ENCODE measurements at regions not wholly inside any gene's neighbourhood (a gene's known extent, or its start where the extent isn't known, plus 50 kb on each side); places are given as distances from the start of the nearest gene placed in this dataset.

DNA sequence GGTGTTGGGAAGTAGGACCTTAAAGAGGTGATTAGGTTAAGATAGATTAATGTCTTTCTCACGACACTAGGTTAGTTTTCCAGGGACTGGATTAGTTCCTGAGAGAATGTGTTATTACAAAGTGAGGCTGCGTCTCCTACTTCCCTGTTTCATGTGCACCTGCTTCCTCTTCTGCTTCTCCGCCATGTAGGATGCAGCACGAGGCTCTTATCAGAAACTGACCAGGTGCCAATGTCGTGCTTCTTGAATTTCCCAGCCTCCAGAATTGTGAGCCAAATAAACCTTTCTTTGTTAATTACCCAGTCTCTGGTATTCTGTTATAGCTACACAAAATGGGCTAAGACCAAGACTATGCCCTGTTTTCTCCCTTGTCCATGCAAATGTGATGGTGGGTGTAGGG, 152.2 kb upstream of the LMO4 start:
- Histone ChIP-seq H3F3A (ENCODE audit: insufficient read depth, low read length) (no peaks in the 10 kb centered on the region), H2AFZ (ENCODE audit: low read length) (no peak overlapping the region), H3K9ac (ENCODE audit: low read length) (no peak overlapping the region), H3K4me1 (ENCODE audit: insufficient read depth, low read length, severe bottlenecking) (peaks cover 16% of the 10 kb centered on the region), H3K79me2 (ENCODE audit: insufficient read depth, low read length) (no peaks in the 10 kb centered on the region), H3K27ac (ENCODE audit: low read depth, low read length, poor library complexity, severe bottlenecking) (no peak overlapping the region), H3K36me3 (ENCODE audit: insufficient read depth, low read length) (no peaks in the 10 kb centered on the region), H3K4me3 (ENCODE audit: low read depth, low read length, poor library complexity, severe bottlenecking) (no peak overlapping the region), H3K27me3 (ENCODE audit: insufficient read depth, low read length) (0 out of 2 replicates have a peak, but pooled peaks cover 6% of the 10 kb centered on the region), H3K4me2 (ENCODE audit: low read length) (no peak overlapping the region), H4K20me1 (ENCODE audit: insufficient read depth, low read length) (no peaks in the 10 kb centered on the region), H3K9me2 (ENCODE audit: low read depth, low read length) (no peaks in the 10 kb centered on the region), H3K9me3 (ENCODE audit: low read length) (no peaks in the 10 kb centered on the region)
- no peak for TF ChIP-seq EZH2 (IDR thresholded peaks at IDR 0.05; ENCODE audit: borderline replicate concordance, low read length)
- no peak for TF ChIP-seq CTCF (IDR thresholded peaks at IDR 0.05; ENCODE audit: low read length)

GRCh38 chr1:87178441-87178840, 150.2 kb upstream of the LMO4 start:
- H3K9ac ChIP-seq (ENCODE audit: low read length): no peak overlapping the region

DNA sequence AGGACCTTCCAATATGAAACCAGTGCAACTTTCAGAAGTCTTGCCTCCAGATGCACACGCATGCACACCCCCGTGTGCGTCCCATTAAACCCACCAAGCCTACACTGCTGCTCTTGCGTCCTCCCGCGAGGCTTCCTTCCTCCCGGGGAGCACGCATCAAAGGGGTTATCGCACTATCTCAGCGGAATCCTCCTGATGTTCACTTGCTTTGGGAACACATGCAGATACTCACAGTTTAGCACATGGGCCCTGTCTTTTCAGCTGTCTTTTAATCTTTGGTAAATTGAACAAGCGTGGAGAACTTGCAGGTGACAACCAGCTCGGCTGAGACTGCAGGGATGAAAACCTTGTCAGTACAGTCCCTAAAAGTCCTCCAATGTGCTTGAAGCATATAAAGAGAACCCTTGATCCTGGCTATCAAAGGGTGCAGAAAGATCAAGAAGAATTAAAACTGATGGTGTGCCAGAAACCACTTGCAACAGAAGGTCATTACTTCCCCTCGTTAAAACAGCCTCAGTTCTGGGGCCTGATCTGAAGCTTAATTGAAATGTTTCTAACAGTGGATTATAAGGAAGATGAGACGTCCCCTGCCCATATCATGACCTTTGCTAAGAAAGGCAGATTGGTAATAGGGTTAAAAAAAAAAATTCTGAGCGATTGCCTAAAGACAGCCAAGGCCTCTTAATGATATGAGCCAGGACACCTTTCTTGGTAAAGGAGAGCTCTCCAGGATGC, 149.4 kb upstream of the LMO4 start:
- H3K36me3 ChIP-seq (ENCODE audit: insufficient read depth, low read length): no peaks in the 10 kb centered on the region
- no peak overlapping the region for H3K9ac ChIP-seq (ENCODE audit: low read length)
- no peaks in the 10 kb centered on the region for H3K9me2 ChIP-seq (ENCODE audit: low read depth, low read length)
- H3K27ac ChIP-seq (ENCODE audit: low read depth, low read length, poor library complexity, severe bottlenecking): no peak overlapping the region
- H3K4me3 ChIP-seq (ENCODE audit: low read depth, low read length, poor library complexity, severe bottlenecking): no peak overlapping the region
- H3K79me2 ChIP-seq (ENCODE audit: insufficient read depth, low read length): no peaks in the 10 kb centered on the region
- H3K4me1 ChIP-seq (ENCODE audit: insufficient read depth, low read length, severe bottlenecking): peaks cover 16% of the 10 kb centered on the region
- no peak overlapping the region for H3K4me2 ChIP-seq (ENCODE audit: low read length)
- H3K27me3 ChIP-seq (ENCODE audit: insufficient read depth, low read length): 0 out of 2 replicates have a peak, but pooled peaks cover 6% of the 10 kb centered on the region
- no peaks in the 10 kb centered on the region for H3F3A ChIP-seq (ENCODE audit: insufficient read depth, low read length)
- TF ChIP-seq EZH2 (IDR thresholded peaks at IDR 0.05; ENCODE audit: borderline replicate concordance, low read length) (no peak), CTCF (IDR thresholded peaks at IDR 0.05; ENCODE audit: low read length) (no peak)
- H4K20me1 ChIP-seq (ENCODE audit: insufficient read depth, low read length): no peaks in the 10 kb centered on the region
- H3K9me3 ChIP-seq (ENCODE audit: low read length): no peaks in the 10 kb centered on the region
- no peak overlapping the region for H2AFZ ChIP-seq (ENCODE audit: low read length)

More at GRCh38 chr1:87178441-87178840, 150.2 kb upstream of the LMO4 start:
- Histone ChIP-seq H4K20me1 (ENCODE audit: insufficient read depth, low read length) (no peaks in the 10 kb centered on the region), H3K27me3 (ENCODE audit: insufficient read depth, low read length) (0 out of 2 replicates have a peak, but pooled peaks cover 6% of the 10 kb centered on the region), H3K79me2 (ENCODE audit: insufficient read depth, low read length) (no peaks in the 10 kb centered on the region), H3K27ac (ENCODE audit: low read depth, low read length, poor library complexity, severe bottlenecking) (no peak overlapping the region), H3K9me3 (ENCODE audit: low read length) (no peaks in the 10 kb centered on the region), H3K36me3 (ENCODE audit: insufficient read depth, low read length) (no peaks in the 10 kb centered on the region), H3F3A (ENCODE audit: insufficient read depth, low read length) (no peaks in the 10 kb centered on the region), H3K4me2 (ENCODE audit: low read length) (no peak overlapping the region), H3K4me3 (ENCODE audit: low read depth, low read length, poor library complexity, severe bottlenecking) (no peak overlapping the region), H3K9me2 (ENCODE audit: low read depth, low read length) (no peaks in the 10 kb centered on the region), H3K4me1 (ENCODE audit: insufficient read depth, low read length, severe bottlenecking) (peaks cover 16% of the 10 kb centered on the region), H2AFZ (ENCODE audit: low read length) (no peak overlapping the region)
- TF ChIP-seq EZH2 (IDR thresholded peaks at IDR 0.05; ENCODE audit: borderline replicate concordance, low read length) (no peak), CTCF (IDR thresholded peaks at IDR 0.05; ENCODE audit: low read length) (no peak)

All from OCI-LY1 (cell line).